GM23338 (cell line): ENCODE measurements at regions not wholly inside any gene's neighbourhood (a gene's known extent, or its start where the extent isn't known, plus 50 kb on each side); places are given as distances from the start of the nearest gene placed in this dataset.
A peak's percentile ranks its signal among the peaks of the same experiment; 100 is the strongest.

Experiments used
- ATAC-seq: fragments of 200-7000 bp; cut with Tn5 transposase; 3 replicates; pipeline ENCODE4 v1.9.1; 2020
- DNase-seq: peaks from one replicate; pipeline ENCODE4 v3.0.0-alpha.2; 2015; ENCODE audit warnings: low spot score
- H2AFZ ChIP-seq: fragments of 200-600 bp; sonication (generic); 2 replicates; pipeline ENCODE4 v1.8.0; 2016; ENCODE audit warnings: antibody characterized with exemption, mild to moderate bottlenecking, moderate library complexity
- H3F3A ChIP-seq: fragments of 200-600 bp; sonication (generic); replicated peaks from 2 replicates; pipeline ENCODE4 v1.8.0; 2017; ENCODE audit warnings: antibody characterized with exemption, mixed run types, low read depth
- H3K27ac ChIP-seq: fragments of 200-600 bp; sonication (generic); 2 replicates; pipeline ENCODE4 v1.6.1; 2016; ENCODE audit warnings: low read depth
- H3K27me3 ChIP-seq: fragments of 200-600 bp; sonication (generic); 2 replicates; pipeline ENCODE4 v1.8.0; 2016; ENCODE audit warnings: mild to moderate bottlenecking, mixed run types, moderate library complexity; ENCODE audit not compliant: insufficient read depth
- H3K36me3 ChIP-seq: fragments of 200-600 bp; sonication (generic); 2 replicates; pipeline ENCODE4 v1.8.0; 2016; ENCODE audit warnings: mild to moderate bottlenecking; ENCODE audit not compliant: insufficient read depth
- H3K4me1 ChIP-seq: fragments of 200-600 bp; sonication (generic); 2 replicates; pipeline ENCODE4 v1.8.0; 2016; ENCODE audit warnings: mild to moderate bottlenecking, moderate library complexity; ENCODE audit not compliant: insufficient read depth
- H3K4me2 ChIP-seq: fragments of 200-600 bp; sonication (generic); 2 replicates; pipeline ENCODE4 v1.7.1; 2017; ENCODE audit warnings: mixed run types
- H3K4me3 ChIP-seq: fragments of 200-600 bp; sonication (generic); 2 replicates; pipeline ENCODE4 v1.6.1; 2016; ENCODE audit warnings: mixed run types
- H3K79me2 ChIP-seq: fragments of 200-600 bp; sonication (generic); replicated peaks from 2 replicates; pipeline ENCODE4 v1.8.0; 2017; ENCODE audit warnings: mild to moderate bottlenecking; ENCODE audit not compliant: insufficient read depth
- H3K9me2 ChIP-seq: fragments of 200-600 bp; sonication (generic); 2 replicates; pipeline ENCODE4 v1.8.0; 2017; ENCODE audit not compliant: insufficient read depth
- H4K20me1 ChIP-seq: fragments of 200-600 bp; sonication (generic); replicated peaks from 2 replicates; pipeline ENCODE4 v1.8.0; 2017; ENCODE audit warnings: mild to moderate bottlenecking; ENCODE audit not compliant: insufficient read depth
- H3K27ac Mint-ChIP-seq: 2 replicates; pipeline ENCODE4 v1.8.0; 2020; ENCODE audit warnings: inconsistent platforms, mild to moderate bottlenecking, moderate library complexity, mixed read lengths
- H3K27me3 Mint-ChIP-seq: 3 replicates; pipeline ENCODE4 v1.8.0; 2022; ENCODE audit warnings: low read depth, mild to moderate bottlenecking, moderate library complexity, mixed read lengths, inconsistent platforms; ENCODE audit not compliant: insufficient read depth, poor library complexity
- H3K36me3 Mint-ChIP-seq: 3 replicates; pipeline ENCODE4 v1.8.0; 2021; ENCODE audit warnings: low read depth, mild to moderate bottlenecking, inconsistent platforms, moderate library complexity, mixed read lengths
- H3K4me1 Mint-ChIP-seq: 3 replicates; pipeline ENCODE4 v1.8.0; 2020; ENCODE audit warnings: mild to moderate bottlenecking, inconsistent platforms, mixed read lengths
- H3K4me3 Mint-ChIP-seq: 3 replicates; pipeline ENCODE4 v1.8.0; 2021; ENCODE audit warnings: moderate library complexity, mild to moderate bottlenecking, inconsistent platforms, mixed read lengths
- H3K9me3 Mint-ChIP-seq: 3 replicates; pipeline ENCODE4 v1.8.0; 2020; ENCODE audit warnings: moderate library complexity, mild to moderate bottlenecking, inconsistent platforms, mixed read lengths
- CREB1 ChIP-seq: fragments of 250-450 bp; sonication (Bioruptor Pico); IDR thresholded peaks from 2 replicates; pipeline ENCODE4 v1.5.0; 2020; ENCODE audit warnings: low read depth, mild to moderate bottlenecking, moderate library complexity
- EZH2 ChIP-seq: fragments of 200-600 bp; sonication (generic); IDR thresholded peaks from one replicate; pipeline ENCODE4 v1.8.0; 2017; ENCODE audit warnings: antibody characterized with exemption, mild to moderate bottlenecking, low read depth; ENCODE audit not compliant: unreplicated experiment
- JUNB ChIP-seq: IDR thresholded peaks from one replicate; pipeline ENCODE4 v1.6.1; 2016; ENCODE audit warnings: antibody characterized with exemption; ENCODE audit not compliant: unreplicated experiment
- NANOG ChIP-seq: IDR thresholded peaks from 2 replicates; pipeline ENCODE4 v1.6.1; 2016; ENCODE audit warnings: antibody characterized with exemption, borderline replicate concordance
- STAT1 ChIP-seq: IDR thresholded peaks from one replicate; pipeline ENCODE4 v1.6.1; 2016; ENCODE audit warnings: antibody characterized with exemption; ENCODE audit not compliant: unreplicated experiment
- ZNF114 ChIP-seq: fragments of 250-450 bp; sonication (Bioruptor Pico); IDR thresholded peaks from 2 replicates; pipeline ENCODE4 v1.5.0; 2020; ENCODE audit warnings: mild to moderate bottlenecking, moderate library complexity
- TF ChIP-seq, protein P1 (sequence below): fragments of 250-450 bp; sonication (Bioruptor Pico); IDR thresholded peaks from 2 replicates; pipeline ENCODE4 v1.5.0; 2020; ENCODE audit warnings: mild to moderate bottlenecking, moderate library complexity
- TF ChIP-seq, protein P2 (sequence below), 2 experiments: fragments of 200-600 bp in 1 of 2; sonication (generic) in 1 of 2; conservative IDR thresholded peaks; 2 replicates each; pipeline versions ENCODE4 v1.5.1 to v1.6.1; 2016 to 2017; ENCODE audit warnings: antibody characterized with exemption in 2 of 2, low read depth in 2 of 2, mild to moderate bottlenecking in 2 of 2, moderate library complexity in 1 of 2
- TF ChIP-seq, protein P3 (sequence below): IDR thresholded peaks from one replicate; pipeline ENCODE4 v1.6.1; 2018; ENCODE audit warnings: antibody characterized with exemption; ENCODE audit not compliant: unreplicated experiment
- TF ChIP-seq, protein P4 (sequence below): IDR thresholded peaks from 2 replicates; pipeline ENCODE4 v1.6.1; 2016; ENCODE audit warnings: antibody characterized with exemption

DNA sequence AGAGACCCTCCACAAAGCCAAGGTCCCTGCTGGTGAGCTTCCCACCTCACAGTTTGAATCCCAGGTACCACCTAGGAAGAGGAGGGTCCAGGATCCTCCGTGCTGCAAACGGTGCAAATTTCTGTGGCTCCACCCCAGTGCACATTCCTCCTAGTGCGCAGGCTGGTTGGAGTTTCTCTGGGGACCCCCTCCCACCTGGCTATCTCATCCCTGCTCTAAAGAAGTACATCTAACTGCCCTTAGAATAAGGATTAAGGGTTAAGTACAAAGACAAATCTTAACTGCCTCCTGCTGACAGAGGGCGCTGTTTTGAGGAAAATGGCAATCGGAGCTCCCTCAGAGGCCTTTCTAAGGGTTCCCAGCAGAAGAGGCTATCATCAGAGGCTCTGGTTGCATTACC, 109.6 kb upstream of the FSIP2 start (continued):
- TF ChIP-seq, protein P1, sequence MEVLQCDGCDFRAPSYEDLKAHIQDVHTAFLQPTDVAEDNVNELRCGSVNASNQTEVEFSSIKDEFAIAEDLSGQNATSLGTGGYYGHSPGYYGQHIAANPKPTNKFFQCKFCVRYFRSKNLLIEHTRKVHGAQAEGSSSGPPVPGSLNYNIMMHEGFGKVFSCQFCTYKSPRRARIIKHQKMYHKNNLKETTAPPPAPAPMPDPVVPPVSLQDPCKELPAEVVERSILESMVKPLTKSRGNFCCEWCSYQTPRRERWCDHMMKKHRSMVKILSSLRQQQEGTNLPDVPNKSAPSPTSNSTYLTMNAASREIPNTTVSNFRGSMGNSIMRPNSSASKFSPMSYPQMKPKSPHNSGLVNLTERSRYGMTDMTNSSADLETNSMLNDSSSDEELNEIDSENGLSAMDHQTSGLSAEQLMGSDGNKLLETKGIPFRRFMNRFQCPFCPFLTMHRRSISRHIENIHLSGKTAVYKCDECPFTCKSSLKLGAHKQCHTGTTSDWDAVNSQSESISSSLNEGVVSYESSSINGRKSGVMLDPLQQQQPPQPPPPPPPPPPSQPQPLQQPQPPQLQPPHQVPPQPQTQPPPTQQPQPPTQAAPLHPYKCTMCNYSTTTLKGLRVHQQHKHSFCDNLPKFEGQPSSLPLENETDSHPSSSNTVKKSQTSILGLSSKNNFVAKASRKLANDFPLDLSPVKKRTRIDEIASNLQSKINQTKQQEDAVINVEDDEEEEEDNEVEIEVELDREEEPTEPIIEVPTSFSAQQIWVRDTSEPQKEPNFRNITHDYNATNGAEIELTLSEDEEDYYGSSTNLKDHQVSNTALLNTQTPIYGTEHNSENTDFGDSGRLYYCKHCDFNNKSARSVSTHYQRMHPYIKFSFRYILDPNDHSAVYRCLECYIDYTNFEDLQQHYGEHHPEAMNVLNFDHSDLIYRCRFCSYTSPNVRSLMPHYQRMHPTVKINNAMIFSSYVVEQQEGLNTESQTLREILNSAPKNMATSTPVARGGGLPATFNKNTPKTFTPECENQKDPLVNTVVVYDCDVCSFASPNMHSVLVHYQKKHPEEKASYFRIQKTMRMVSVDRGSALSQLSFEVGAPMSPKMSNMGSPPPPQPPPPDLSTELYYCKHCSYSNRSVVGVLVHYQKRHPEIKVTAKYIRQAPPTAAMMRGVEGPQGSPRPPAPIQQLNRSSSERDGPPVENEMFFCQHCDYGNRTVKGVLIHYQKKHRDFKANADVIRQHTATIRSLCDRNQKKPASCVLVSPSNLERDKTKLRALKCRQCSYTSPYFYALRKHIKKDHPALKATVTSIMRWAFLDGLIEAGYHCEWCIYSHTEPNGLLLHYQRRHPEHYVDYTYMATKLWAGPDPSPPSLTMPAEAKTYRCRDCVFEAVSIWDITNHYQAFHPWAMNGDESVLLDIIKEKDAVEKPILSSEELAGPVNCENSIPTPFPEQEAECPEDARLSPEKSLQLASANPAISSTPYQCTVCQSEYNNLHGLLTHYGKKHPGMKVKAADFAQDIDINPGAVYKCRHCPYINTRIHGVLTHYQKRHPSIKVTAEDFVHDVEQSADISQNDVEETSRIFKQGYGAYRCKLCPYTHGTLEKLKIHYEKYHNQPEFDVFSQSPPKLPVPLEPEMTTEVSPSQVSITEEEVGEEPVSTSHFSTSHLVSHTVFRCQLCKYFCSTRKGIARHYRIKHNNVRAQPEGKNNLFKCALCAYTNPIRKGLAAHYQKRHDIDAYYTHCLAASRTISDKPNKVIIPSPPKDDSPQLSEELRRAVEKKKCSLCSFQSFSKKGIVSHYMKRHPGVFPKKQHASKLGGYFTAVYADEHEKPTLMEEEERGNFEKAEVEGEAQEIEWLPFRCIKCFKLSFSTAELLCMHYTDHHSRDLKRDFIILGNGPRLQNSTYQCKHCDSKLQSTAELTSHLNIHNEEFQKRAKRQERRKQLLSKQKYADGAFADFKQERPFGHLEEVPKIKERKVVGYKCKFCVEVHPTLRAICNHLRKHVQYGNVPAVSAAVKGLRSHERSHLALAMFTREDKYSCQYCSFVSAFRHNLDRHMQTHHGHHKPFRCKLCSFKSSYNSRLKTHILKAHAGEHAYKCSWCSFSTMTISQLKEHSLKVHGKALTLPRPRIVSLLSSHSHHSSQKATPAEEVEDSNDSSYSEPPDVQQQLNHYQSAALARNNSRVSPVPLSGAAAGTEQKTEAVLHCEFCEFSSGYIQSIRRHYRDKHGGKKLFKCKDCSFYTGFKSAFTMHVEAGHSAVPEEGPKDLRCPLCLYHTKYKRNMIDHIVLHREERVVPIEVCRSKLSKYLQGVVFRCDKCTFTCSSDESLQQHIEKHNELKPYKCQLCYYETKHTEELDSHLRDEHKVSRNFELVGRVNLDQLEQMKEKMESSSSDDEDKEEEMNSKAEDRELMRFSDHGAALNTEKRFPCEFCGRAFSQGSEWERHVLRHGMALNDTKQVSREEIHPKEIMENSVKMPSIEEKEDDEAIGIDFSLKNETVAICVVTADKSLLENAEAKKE (CRISPR knock-in tag), result 0 out of 2 replicates have a peak, but pooled peaks have one; percentile 21
- TF ChIP-seq NANOG (no peak), CREB1 (CRISPR knock-in tag) (no peak)

DNA sequence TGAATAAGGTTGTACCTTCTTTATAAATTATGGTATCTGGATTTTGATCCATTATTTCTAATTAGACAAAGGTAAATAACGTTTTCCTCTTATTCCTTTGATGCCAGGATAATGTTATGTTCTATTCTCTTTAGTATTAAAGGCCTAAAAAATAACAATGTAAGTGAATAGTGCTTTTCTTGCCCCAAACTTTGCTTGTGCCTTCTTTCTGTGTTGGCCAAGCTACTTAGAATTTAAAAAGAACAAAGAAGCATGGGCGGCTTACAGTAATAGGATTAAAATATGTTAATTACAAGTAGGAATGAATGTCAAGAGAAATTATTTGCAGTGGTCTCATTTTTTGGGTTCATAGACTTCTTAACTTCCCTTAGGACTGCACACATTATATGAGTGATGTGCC, 105.0 kb upstream of the FSIP2 start:
- H3F3A ChIP-seq, result no peaks in the 10 kb centered on the region
- H3K9me2 ChIP-seq, result no peaks in the 10 kb centered on the region
- no peak overlapping the region for H3K27ac ChIP-seq
- H3K27me3 ChIP-seq, result no peaks in the 10 kb centered on the region
- peaks cover 12% of the 10 kb centered on the region; the same call in 2 of the 3 replicates for H3K4me1 Mint-ChIP-seq
- H3K79me2 ChIP-seq, result no peaks in the 10 kb centered on the region
- H2AFZ ChIP-seq, result no peak overlapping the region
- DNase-seq (no peak), ATAC-seq (no peak)
- no peaks in the 10 kb centered on the region for H3K27me3 Mint-ChIP-seq
- H4K20me1 ChIP-seq, result no peaks in the 10 kb centered on the region
- no peak overlapping the region for H3K27ac Mint-ChIP-seq
- no peaks in the 10 kb centered on the region for H3K36me3 Mint-ChIP-seq
- H3K9me3 Mint-ChIP-seq, result no peaks in the 10 kb centered on the region
- H3K36me3 ChIP-seq, result no peaks in the 10 kb centered on the region
- H3K4me3 ChIP-seq, result no peak overlapping the region
- no peak overlapping the region for H3K4me2 ChIP-seq
- peaks cover 8% of the 10 kb centered on the region; the same call in 1 of the 2 replicates for H3K4me1 ChIP-seq
- H3K4me3 Mint-ChIP-seq, result no peak overlapping the region
- no peak for TF ChIP-seq EZH2
- no peak for TF ChIP-seq ZNF114 (CRISPR knock-in tag)
- no peak for TF ChIP-seq JUNB
- TF ChIP-seq, protein P2, sequence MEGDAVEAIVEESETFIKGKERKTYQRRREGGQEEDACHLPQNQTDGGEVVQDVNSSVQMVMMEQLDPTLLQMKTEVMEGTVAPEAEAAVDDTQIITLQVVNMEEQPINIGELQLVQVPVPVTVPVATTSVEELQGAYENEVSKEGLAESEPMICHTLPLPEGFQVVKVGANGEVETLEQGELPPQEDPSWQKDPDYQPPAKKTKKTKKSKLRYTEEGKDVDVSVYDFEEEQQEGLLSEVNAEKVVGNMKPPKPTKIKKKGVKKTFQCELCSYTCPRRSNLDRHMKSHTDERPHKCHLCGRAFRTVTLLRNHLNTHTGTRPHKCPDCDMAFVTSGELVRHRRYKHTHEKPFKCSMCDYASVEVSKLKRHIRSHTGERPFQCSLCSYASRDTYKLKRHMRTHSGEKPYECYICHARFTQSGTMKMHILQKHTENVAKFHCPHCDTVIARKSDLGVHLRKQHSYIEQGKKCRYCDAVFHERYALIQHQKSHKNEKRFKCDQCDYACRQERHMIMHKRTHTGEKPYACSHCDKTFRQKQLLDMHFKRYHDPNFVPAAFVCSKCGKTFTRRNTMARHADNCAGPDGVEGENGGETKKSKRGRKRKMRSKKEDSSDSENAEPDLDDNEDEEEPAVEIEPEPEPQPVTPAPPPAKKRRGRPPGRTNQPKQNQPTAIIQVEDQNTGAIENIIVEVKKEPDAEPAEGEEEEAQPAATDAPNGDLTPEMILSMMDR (conservative IDR thresholded peaks at IDR 0.05; ENCODE audit: low read depth in 2 of 2), result no peak
- TF ChIP-seq, protein P3, sequence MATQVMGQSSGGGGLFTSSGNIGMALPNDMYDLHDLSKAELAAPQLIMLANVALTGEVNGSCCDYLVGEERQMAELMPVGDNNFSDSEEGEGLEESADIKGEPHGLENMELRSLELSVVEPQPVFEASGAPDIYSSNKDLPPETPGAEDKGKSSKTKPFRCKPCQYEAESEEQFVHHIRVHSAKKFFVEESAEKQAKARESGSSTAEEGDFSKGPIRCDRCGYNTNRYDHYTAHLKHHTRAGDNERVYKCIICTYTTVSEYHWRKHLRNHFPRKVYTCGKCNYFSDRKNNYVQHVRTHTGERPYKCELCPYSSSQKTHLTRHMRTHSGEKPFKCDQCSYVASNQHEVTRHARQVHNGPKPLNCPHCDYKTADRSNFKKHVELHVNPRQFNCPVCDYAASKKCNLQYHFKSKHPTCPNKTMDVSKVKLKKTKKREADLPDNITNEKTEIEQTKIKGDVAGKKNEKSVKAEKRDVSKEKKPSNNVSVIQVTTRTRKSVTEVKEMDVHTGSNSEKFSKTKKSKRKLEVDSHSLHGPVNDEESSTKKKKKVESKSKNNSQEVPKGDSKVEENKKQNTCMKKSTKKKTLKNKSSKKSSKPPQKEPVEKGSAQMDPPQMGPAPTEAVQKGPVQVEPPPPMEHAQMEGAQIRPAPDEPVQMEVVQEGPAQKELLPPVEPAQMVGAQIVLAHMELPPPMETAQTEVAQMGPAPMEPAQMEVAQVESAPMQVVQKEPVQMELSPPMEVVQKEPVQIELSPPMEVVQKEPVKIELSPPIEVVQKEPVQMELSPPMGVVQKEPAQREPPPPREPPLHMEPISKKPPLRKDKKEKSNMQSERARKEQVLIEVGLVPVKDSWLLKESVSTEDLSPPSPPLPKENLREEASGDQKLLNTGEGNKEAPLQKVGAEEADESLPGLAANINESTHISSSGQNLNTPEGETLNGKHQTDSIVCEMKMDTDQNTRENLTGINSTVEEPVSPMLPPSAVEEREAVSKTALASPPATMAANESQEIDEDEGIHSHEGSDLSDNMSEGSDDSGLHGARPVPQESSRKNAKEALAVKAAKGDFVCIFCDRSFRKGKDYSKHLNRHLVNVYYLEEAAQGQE, result no peak
- no peak for TF ChIP-seq CREB1 (CRISPR knock-in tag)
- TF ChIP-seq, protein P4, sequence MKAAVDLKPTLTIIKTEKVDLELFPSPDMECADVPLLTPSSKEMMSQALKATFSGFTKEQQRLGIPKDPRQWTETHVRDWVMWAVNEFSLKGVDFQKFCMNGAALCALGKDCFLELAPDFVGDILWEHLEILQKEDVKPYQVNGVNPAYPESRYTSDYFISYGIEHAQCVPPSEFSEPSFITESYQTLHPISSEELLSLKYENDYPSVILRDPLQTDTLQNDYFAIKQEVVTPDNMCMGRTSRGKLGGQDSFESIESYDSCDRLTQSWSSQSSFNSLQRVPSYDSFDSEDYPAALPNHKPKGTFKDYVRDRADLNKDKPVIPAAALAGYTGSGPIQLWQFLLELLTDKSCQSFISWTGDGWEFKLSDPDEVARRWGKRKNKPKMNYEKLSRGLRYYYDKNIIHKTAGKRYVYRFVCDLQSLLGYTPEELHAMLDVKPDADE, result no peak
- no peak for TF ChIP-seq STAT1
